OCI-LY7 (cell line): ENCODE measurements at regions not wholly inside any gene's neighbourhood (a gene's known extent, or its start where the extent isn't known, plus 50 kb on each side); places are given as distances from the start of the nearest gene placed in this dataset.
"Not testable (repeated sequence)": the region's sequence is repeated elsewhere in the genome, so short reads cannot be mapped to it uniquely, and the experiment has no call there.

Experiments
- BruUV-seq: library from RNA; stranded (reverse); fragments of 400-500 nt; replicated peaks from 2 replicates; lab custom pipeline; 2021; lab: Mats Ljungman, UMichigan
- CTCF ChIA-PET: fragments of 300-600 bp; sonication (Branson Sonifier 250); formaldehyde crosslinking; loops from one replicate; lab custom pipeline; 2022; ENCODE audit warnings: antibody characterized with exemption; ENCODE audit not compliant: unreplicated experiment; lab: Charles Lee
- POLR2A ChIA-PET: fragments of 300-600 bp; sonication (Branson Sonifier 250); formaldehyde crosslinking; loops from one replicate; lab custom pipeline; 2022; ENCODE audit warnings: antibody characterized with exemption; lab: Charles Lee
- DNase-seq: peaks from one replicate; pipeline ENCODE4 v3.0.0-alpha.2; 2015; ENCODE audit warnings: low spot score
- H2AFZ ChIP-seq: fragments of 200-600 bp; sonication (generic), shearing (Covaris generic); 2 replicates; pipeline ENCODE4 v1.6.1; 2014; ENCODE audit warnings: mild to moderate bottlenecking, antibody characterized with exemption, low read length, moderate library complexity
- H3K27ac ChIP-seq: fragments of 200-600 bp; sonication (generic); 2 replicates; pipeline ENCODE4 v1.5.1; 2014; ENCODE audit warnings: mixed run types, low read depth, mild to moderate bottlenecking, moderate library complexity, low read length, inconsistent platforms; ENCODE audit not compliant: poor library complexity, severe bottlenecking
- H3K36me3 ChIP-seq: fragments of 200-600 bp; sonication (generic); 2 replicates; pipeline ENCODE4 v1.6.1; 2014; ENCODE audit warnings: mild to moderate bottlenecking, antibody characterized with exemption, low read length, moderate library complexity, mixed read lengths; ENCODE audit not compliant: insufficient read depth
- H3K4me1 ChIP-seq: fragments of 200-600 bp; sonication (generic); 2 replicates; pipeline ENCODE4 v1.5.1; 2014; ENCODE audit warnings: mild to moderate bottlenecking, low read length; ENCODE audit not compliant: insufficient read depth, poor library complexity, severe bottlenecking
- H3K4me2 ChIP-seq: fragments of 200-600 bp; sonication (generic); 2 replicates; pipeline ENCODE4 v1.6.1; 2014; ENCODE audit warnings: mild to moderate bottlenecking, low read length
- H3K4me3 ChIP-seq: fragments of 200-600 bp; sonication (generic); 2 replicates; pipeline ENCODE4 v1.5.1; 2014; ENCODE audit warnings: mild to moderate bottlenecking, low read depth, low read length; ENCODE audit not compliant: poor library complexity, severe bottlenecking
- H3K79me2 ChIP-seq: fragments of 200-600 bp; sonication (generic); 2 replicates; pipeline ENCODE4 v1.6.1; 2016; ENCODE audit warnings: low read depth, mild to moderate bottlenecking, low read length, moderate library complexity, mixed read lengths; ENCODE audit not compliant: insufficient read depth
- H3K9me2 ChIP-seq: fragments of 200-600 bp; sonication (generic); 2 replicates; pipeline ENCODE4 v1.6.1; 2016; ENCODE audit warnings: mild to moderate bottlenecking, low read length, mixed read lengths; ENCODE audit not compliant: insufficient read depth
- H3K9me3 ChIP-seq: fragments of 200-600 bp; sonication (generic); 2 replicates; pipeline ENCODE4 v1.6.1; 2014; ENCODE audit warnings: mild to moderate bottlenecking, mixed run types, low read length, mixed read lengths
- H4K20me1 ChIP-seq: fragments of 200-600 bp; sonication (generic); 2 replicates; pipeline ENCODE4 v1.6.1; 2014; ENCODE audit warnings: mild to moderate bottlenecking, antibody characterized with exemption, low read length, moderate library complexity, mixed read lengths; ENCODE audit not compliant: insufficient read depth
- EZH2phosphoT487 ChIP-seq: fragments of 200-600 bp; sonication (generic); IDR thresholded peaks from 2 replicates; pipeline ENCODE4 v1.6.1; 2018; ENCODE audit warnings: low read depth, borderline replicate concordance, mild to moderate bottlenecking, mixed run types, antibody characterized with exemption, low read length, moderate library complexity, mixed read lengths
- intact Hi-C: fragments of 100-400 bp; cut with micrococcal nuclease; formaldehyde crosslinking; loops from one replicate; pipeline ENCODE4 v1.10.0; 2022; ENCODE audit not compliant: unreplicated experiment
- TF ChIP-seq, protein P1 (sequence below): fragments of 200-600 bp; sonication (generic); conservative IDR thresholded peaks from 2 replicates; pipeline ENCODE4 v1.5.1; 2014; ENCODE audit warnings: mild to moderate bottlenecking, antibody characterized with exemption, low read length, moderate library complexity, mixed read lengths

DNA sequence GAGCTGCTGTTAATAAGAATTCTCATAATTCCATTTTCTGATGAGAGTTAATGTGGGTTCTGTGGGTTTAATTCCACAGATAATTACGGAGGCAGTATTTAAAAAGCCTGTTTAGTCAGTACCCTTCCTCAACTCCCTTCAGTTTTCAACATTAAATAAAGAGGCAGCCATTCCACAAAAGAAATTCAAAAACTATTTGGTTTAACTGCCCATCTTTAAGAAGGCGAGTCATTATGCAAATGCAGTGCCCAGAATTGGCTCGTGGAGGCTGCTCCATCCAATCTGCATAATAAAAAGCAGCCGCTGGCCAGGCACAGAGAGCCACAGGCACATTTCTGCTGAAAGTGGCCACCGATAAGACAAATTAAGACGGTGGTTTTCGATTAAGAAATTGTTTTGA, 194.4 kb upstream of the TOX3 start:
- POLR2A ChIA-PET = no interaction called here
- TF ChIP-seq, protein P1, sequence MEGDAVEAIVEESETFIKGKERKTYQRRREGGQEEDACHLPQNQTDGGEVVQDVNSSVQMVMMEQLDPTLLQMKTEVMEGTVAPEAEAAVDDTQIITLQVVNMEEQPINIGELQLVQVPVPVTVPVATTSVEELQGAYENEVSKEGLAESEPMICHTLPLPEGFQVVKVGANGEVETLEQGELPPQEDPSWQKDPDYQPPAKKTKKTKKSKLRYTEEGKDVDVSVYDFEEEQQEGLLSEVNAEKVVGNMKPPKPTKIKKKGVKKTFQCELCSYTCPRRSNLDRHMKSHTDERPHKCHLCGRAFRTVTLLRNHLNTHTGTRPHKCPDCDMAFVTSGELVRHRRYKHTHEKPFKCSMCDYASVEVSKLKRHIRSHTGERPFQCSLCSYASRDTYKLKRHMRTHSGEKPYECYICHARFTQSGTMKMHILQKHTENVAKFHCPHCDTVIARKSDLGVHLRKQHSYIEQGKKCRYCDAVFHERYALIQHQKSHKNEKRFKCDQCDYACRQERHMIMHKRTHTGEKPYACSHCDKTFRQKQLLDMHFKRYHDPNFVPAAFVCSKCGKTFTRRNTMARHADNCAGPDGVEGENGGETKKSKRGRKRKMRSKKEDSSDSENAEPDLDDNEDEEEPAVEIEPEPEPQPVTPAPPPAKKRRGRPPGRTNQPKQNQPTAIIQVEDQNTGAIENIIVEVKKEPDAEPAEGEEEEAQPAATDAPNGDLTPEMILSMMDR = no peak
- TF ChIP-seq EZH2phosphoT487 = no peak
- Histone ChIP-seq H4K20me1 (no peaks in the 10 kb centered on the region), H3K27ac (no peak overlapping the region), H3K4me3 (no peak overlapping the region), H2AFZ (no peak overlapping the region), H3K79me2 (no peaks in the 10 kb centered on the region), H3K9me2 (no peaks in the 10 kb centered on the region), H3K4me2 (no peak overlapping the region), H3K36me3 (no peaks in the 10 kb centered on the region), H3K4me1 (no peaks in the 10 kb centered on the region), H3K9me3 (no peaks in the 10 kb centered on the region)
- DNase-seq = no peak
- CTCF ChIA-PET = no interaction called here
- BruUV-seq = no TSS peak
- intact Hi-C loops = no loop called here

DNA sequence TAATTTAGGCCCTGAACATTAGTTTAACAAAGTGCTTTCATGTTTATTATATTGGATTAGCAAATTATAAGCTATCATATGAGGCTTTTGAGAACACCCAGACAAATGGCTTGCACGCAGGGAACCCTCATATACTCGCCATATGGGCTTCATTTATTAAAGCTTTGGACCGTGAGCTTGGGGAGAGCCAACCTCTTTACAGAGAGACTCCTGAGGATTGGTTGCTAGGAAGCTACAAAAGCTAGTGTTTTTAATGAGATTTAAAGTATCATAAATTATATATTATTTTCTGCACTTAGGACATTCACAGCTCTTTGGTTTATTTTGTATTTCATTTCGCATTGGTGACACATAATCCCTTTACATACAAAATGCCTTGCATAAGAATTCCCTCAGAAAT, 193.8 kb upstream of the TOX3 start:
- no peak for TF ChIP-seq EZH2phosphoT487
- TF ChIP-seq, protein P1 = no peak
- H3K9me2 ChIP-seq = no peaks in the 10 kb centered on the region
- DNase-seq = no peak
- H3K9me3 ChIP-seq = no peaks in the 10 kb centered on the region
- POLR2A ChIA-PET = no interaction called here
- BruUV-seq = no TSS peak
- H2AFZ ChIP-seq = no peak overlapping the region
- no peaks in the 10 kb centered on the region for H3K36me3 ChIP-seq
- intact Hi-C loops = no loop called here
- H3K27ac ChIP-seq = no peak overlapping the region
- CTCF ChIA-PET = no interaction called here
- H3K4me3 ChIP-seq = no peak overlapping the region
- H3K4me2 ChIP-seq = no peak overlapping the region
- H4K20me1 ChIP-seq = no peaks in the 10 kb centered on the region
- H3K79me2 ChIP-seq = no peaks in the 10 kb centered on the region
- H3K4me1 ChIP-seq = no peaks in the 10 kb centered on the region

DNA sequence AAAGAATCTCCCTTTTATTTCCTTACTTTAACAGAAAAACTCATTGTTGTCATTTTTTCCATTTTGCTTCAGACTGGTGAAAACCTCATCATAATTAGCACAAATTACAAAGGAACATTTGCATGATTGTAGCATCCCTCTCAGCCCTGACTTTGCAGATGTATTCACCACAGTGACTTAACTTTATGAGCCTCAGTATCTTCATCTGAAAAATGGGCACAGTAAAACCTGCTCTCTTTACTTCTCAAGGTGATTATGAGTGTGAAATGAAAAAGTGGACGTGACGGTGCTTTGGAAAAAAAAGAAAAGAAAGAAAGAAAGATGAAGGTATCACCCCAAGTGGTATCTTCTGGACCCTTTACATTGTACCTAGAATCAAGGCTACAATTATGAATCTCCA, 193.4 kb upstream of the TOX3 start:
- BruUV-seq = no TSS peak
- CTCF ChIA-PET = no interaction called here
- H3K4me1 ChIP-seq = no peaks in the 10 kb centered on the region
- H3K4me2 ChIP-seq = no peak overlapping the region
- no peaks in the 10 kb centered on the region for H4K20me1 ChIP-seq
- no peaks in the 10 kb centered on the region for H3K9me3 ChIP-seq
- no peak overlapping the region for H3K27ac ChIP-seq
- TF ChIP-seq, protein P1 = no peak
- intact Hi-C loops = no loop called here
- H3K4me3 ChIP-seq = no peak overlapping the region
- no peaks in the 10 kb centered on the region for H3K79me2 ChIP-seq
- H3K36me3 ChIP-seq = no peaks in the 10 kb centered on the region
- no peaks in the 10 kb centered on the region for H3K9me2 ChIP-seq
- no peak for DNase-seq
- POLR2A ChIA-PET = no interaction called here
- H2AFZ ChIP-seq = no peak overlapping the region

DNA sequence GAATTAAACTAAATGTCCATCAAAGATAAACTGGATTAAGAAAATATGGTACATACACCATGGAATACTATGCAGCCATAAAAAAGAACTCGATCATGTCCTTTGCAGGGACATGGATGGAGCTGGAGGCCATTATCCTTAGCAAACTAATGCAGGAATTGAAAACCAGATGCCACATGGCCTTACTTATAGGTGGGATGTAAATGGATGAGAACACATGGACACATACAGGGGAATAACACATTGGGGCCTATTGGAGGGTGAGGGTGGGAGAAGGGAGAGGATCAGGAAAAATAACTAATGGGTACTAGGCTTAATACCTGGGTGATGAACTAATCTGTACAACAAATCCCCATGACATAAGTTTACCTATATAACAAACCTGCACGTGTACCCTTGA, 192.0 kb upstream of the TOX3 start:
- H3K36me3 ChIP-seq, H3K27ac ChIP-seq, BruUV-seq, H3K4me2 ChIP-seq, H4K20me1 ChIP-seq, intact Hi-C loops, H3K79me2 ChIP-seq, H3K4me3 ChIP-seq, DNase-seq, H3K4me1 ChIP-seq, H2AFZ ChIP-seq, POLR2A ChIA-PET, CTCF ChIA-PET, H3K9me2 ChIP-seq, H3K9me3 ChIP-seq: not testable (repeated sequence)
